ENCODE measurements at regions not wholly inside any gene's neighbourhood (a gene's known extent, or its start where the extent isn't known, plus 50 kb on each side); places are given as distances from the start of the nearest gene placed in this dataset.

GRCh38 chr20:22758815-22759214, 174.4 kb upstream of the FOXA2 start:
- DNase-seq (ENCODE audit: insufficient read length, low spot score, missing footprints), result no peak

DNA sequence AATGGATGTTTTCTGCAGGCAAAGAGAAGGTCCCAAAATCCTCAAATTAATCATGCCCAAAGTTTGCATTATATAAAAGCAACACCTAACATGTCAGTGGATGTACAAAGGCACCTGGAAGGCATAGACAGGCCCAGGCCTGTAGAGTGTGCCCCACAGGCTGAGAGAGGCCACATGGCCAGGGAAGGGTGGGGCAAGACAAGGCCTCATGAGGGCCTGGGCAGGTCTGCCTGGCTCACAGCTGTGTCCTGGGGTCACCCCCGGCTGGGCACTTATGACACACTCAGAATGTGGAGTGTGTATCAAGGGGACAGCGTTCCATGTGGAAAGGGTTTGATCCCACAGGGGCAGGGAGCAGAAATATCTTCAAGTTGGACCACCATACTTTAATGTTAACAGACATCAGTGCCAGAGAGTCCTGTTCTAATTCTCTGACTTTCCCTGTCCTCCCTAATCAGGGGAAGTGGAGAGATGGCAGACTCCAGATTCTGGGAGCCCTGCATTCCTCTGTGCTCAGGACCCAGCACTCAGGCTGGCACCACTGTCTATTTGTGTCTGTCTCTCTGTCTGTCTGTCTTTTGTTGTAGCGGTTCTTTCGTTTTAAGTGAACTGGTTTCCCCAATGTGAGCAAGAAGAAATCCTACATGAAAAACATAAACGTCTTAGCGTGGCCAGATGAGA, 178.3 kb upstream of the FOXA2 start:
- H4K20me1 ChIP-seq (ENCODE audit: insufficient read depth, low read length), result no peaks in the 10 kb centered on the region
- no peak overlapping the region for H2AFZ ChIP-seq (ENCODE audit: low read length)
- H3K4me1 ChIP-seq (ENCODE audit: insufficient read depth, low read length), result no peaks in the 10 kb centered on the region
- DNase-seq (ENCODE audit: insufficient read length, low spot score, missing footprints), result no peak
- H3K4me3 ChIP-seq (ENCODE audit: insufficient read depth, low read length), result no peak overlapping the region
- no peaks in the 10 kb centered on the region for H3K9me3 ChIP-seq (ENCODE audit: low read depth, low read length)
- H3K27ac ChIP-seq (ENCODE audit: low read depth, low read length), result no peak overlapping the region
- H3K79me2 ChIP-seq (ENCODE audit: insufficient read depth, low read length), result no peaks in the 10 kb centered on the region
- H3K27me3 ChIP-seq (ENCODE audit: insufficient read depth, low read length), result no peaks in the 10 kb centered on the region
- no peak overlapping the region for H3K4me2 ChIP-seq (ENCODE audit: insufficient read depth, low read length)
- TF ChIP-seq CTCF (IDR thresholded peaks at IDR 0.05; ENCODE audit: extremely low read depth, low read depth, low read length), result no peak
- no peaks in the 10 kb centered on the region for H3K36me3 ChIP-seq (ENCODE audit: insufficient read depth, low read length)

More at GRCh38 chr20:22758815-22759214, 174.4 kb upstream of the FOXA2 start:
- no peaks in the 10 kb centered on the region for H3K4me1 ChIP-seq (ENCODE audit: insufficient read depth, low read length)
- H3K27ac ChIP-seq (ENCODE audit: low read depth, low read length), result no peak overlapping the region
- TF ChIP-seq CTCF (IDR thresholded peaks at IDR 0.05; ENCODE audit: extremely low read depth, low read depth, low read length), result no peak
- no peaks in the 10 kb centered on the region for H3K27me3 ChIP-seq (ENCODE audit: insufficient read depth, low read length)
- H3K4me2 ChIP-seq (ENCODE audit: insufficient read depth, low read length), result no peak overlapping the region
- no peaks in the 10 kb centered on the region for H3K9me3 ChIP-seq (ENCODE audit: low read depth, low read length)
- H2AFZ ChIP-seq (ENCODE audit: low read length), result no peak overlapping the region
- no peaks in the 10 kb centered on the region for H4K20me1 ChIP-seq (ENCODE audit: insufficient read depth, low read length)
- no peak overlapping the region for H3K4me3 ChIP-seq (ENCODE audit: insufficient read depth, low read length)
- H3K36me3 ChIP-seq (ENCODE audit: insufficient read depth, low read length), result no peaks in the 10 kb centered on the region
- no peaks in the 10 kb centered on the region for H3K79me2 ChIP-seq (ENCODE audit: insufficient read depth, low read length)

- Histone ChIP-seq H4K20me1 (ENCODE audit: insufficient read depth, low read length) (no peaks in the 10 kb centered on the region), H3K79me2 (ENCODE audit: insufficient read depth, low read length) (no peaks in the 10 kb centered on the region), H2AFZ (ENCODE audit: low read length) (no peak overlapping the region), H3K27ac (ENCODE audit: low read depth, low read length) (no peak overlapping the region), H3K9me3 (ENCODE audit: low read depth, low read length) (no peaks in the 10 kb centered on the region), H3K27me3 (ENCODE audit: insufficient read depth, low read length) (no peaks in the 10 kb centered on the region), H3K4me1 (ENCODE audit: insufficient read depth, low read length) (no peaks in the 10 kb centered on the region), H3K4me2 (ENCODE audit: insufficient read depth, low read length) (no peak overlapping the region), H3K4me3 (ENCODE audit: insufficient read depth, low read length) (no peak overlapping the region), H3K36me3 (ENCODE audit: insufficient read depth, low read length) (no peaks in the 10 kb centered on the region)
- TF ChIP-seq CTCF (IDR thresholded peaks at IDR 0.05; ENCODE audit: extremely low read depth, low read depth, low read length), result no peak
- DNase-seq (ENCODE audit: insufficient read length, low spot score, missing footprints), result no peak
These were observed 179.0 kb upstream of the FOXA2 start for GRCh38 chr20:22763257-22763906.

Data from osteoblast (primary cell).